AG04450 (cell line): ENCODE measurements at regions not wholly inside any gene's neighbourhood (a gene's known extent, or its start where the extent isn't known, plus 50 kb on each side); places are given as distances from the start of the nearest gene placed in this dataset.

Experiments used
- CTCF ChIA-PET: fragments of 300-600, 350-600 bp; formaldehyde crosslinking; extraction: SDS; loops from one replicate; lab custom pipeline; 2022; ENCODE audit warnings: antibody characterized with exemption, inconsistent platforms; lab: Charles Lee
- POLR2A ChIA-PET: fragments of 350-600 bp; formaldehyde crosslinking; extraction: SDS; loops from one replicate; lab custom pipeline; 2021; ENCODE audit warnings: antibody characterized with exemption, inconsistent platforms; lab: Yijun Ruan, JAX
- DNase-seq: peaks from one replicate; pipeline ENCODE4 v3.0.0-alpha.2; 2011; ENCODE audit warnings: low read depth, low spot score
- H3K27ac ChIP-seq: one replicate; pipeline ENCODE4 v1.5.1; 2012; ENCODE audit warnings: low read depth, low read length, control low read depth
- H3K27me3 ChIP-seq: one replicate; pipeline ENCODE4 v1.6.0; 2012; ENCODE audit warnings: low read length; ENCODE audit not compliant: control insufficient read depth, insufficient read depth
- H3K4me3 ChIP-seq: 2 replicates; pipeline ENCODE4 v1.5.1; 2011; ENCODE audit warnings: mild to moderate bottlenecking, low read depth, low read length, control low read depth
- H3K9me3 ChIP-seq: 2 replicates; pipeline ENCODE4 v1.5.1; 2012; ENCODE audit warnings: low read length; ENCODE audit not compliant: control insufficient read depth, insufficient read depth
- CTCF ChIP-seq: IDR thresholded peaks from 2 replicates; pipeline ENCODE4 v1.5.1; 2011; ENCODE audit warnings: low read depth, low read length, control low read depth, inconsistent platforms

- Histone ChIP-seq H3K27me3 (no peaks in the 10 kb centered on the region), H3K27ac (no peak overlapping the region), H3K9me3 (no peaks in the 10 kb centered on the region), H3K4me3 (no peak overlapping the region)
- no peak for TF ChIP-seq CTCF
- no peak for DNase-seq
- ChIA-PET POLR2A (no interaction called here), CTCF (no interaction called here)
Measured at GRCh38 chr12:75874441-75874840, 157.1 kb downstream of the PHLDA1 start.

GRCh38 chr12:75872762-75873161, 158.8 kb downstream of the PHLDA1 start:
- Histone ChIP-seq H3K27ac (no peak overlapping the region), H3K9me3 (no peaks in the 10 kb centered on the region), H3K4me3 (no peak overlapping the region), H3K27me3 (no peaks in the 10 kb centered on the region)
- CTCF ChIA-PET: no interaction called here
- no peak for DNase-seq
- POLR2A ChIA-PET: no interaction called here
- TF ChIP-seq CTCF: no peak

DNA sequence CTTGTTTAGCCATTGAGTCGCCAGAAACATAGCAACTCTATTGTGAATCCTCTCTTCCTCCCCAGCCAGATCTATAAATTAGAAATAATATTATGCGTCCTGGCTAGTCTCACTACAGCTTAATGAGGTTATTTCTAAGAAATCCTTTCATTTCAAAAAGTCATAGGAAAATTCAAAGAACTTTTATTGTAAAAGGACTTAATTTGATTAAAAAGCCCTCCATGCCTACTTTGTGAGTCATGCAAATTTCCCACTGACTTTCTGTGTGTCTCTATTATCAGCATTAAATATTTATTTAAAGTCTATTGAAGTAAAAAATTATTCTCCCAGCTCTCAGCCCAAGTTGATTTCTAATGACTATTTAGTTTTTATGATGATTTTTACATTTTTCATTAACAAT, 160.7 kb downstream of the PHLDA1 start:
- no peaks in the 10 kb centered on the region for H3K9me3 ChIP-seq
- no peak for DNase-seq
- POLR2A ChIA-PET: no interaction called here
- TF ChIP-seq CTCF: no peak
- no peak overlapping the region for H3K4me3 ChIP-seq
- H3K27me3 ChIP-seq: peaks cover 2% of the 10 kb centered on the region
- CTCF ChIA-PET: interaction anchor here (0.8 kb wide), 1 partner anchor 42 kb away, joined by 3 read pairs; no protein-coding TSS in a partner anchor
- no peak overlapping the region for H3K27ac ChIP-seq

- H3K4me3 ChIP-seq: no peak overlapping the region
- DNase-seq: no peak
- H3K27ac ChIP-seq: no peak overlapping the region
- no peak for TF ChIP-seq CTCF
- H3K27me3 ChIP-seq: peaks cover 2% of the 10 kb centered on the region
- ChIA-PET POLR2A (no interaction called here), CTCF (no interaction called here)
- H3K9me3 ChIP-seq: no peaks in the 10 kb centered on the region
Measured at GRCh38 chr12:75868501-75868900, 163.1 kb downstream of the PHLDA1 start.

GRCh38 chr12:75865315-75865714, 166.3 kb downstream of the PHLDA1 start:
- Histone ChIP-seq H3K4me3 (no peak overlapping the region), H3K27me3 (peaks cover 2% of the 10 kb centered on the region), H3K9me3 (no peaks in the 10 kb centered on the region), H3K27ac (no peak overlapping the region)
- ChIA-PET CTCF (no interaction called here), POLR2A (no interaction called here)
- DNase-seq: no peak
- no peak for TF ChIP-seq CTCF
